ENCODE measurements at regions not wholly inside any gene's neighbourhood (a gene's known extent, or its start where the extent isn't known, plus 50 kb on each side); places are given as distances from the start of the nearest gene placed in this dataset.

- TF ChIP-seq, protein P1, sequence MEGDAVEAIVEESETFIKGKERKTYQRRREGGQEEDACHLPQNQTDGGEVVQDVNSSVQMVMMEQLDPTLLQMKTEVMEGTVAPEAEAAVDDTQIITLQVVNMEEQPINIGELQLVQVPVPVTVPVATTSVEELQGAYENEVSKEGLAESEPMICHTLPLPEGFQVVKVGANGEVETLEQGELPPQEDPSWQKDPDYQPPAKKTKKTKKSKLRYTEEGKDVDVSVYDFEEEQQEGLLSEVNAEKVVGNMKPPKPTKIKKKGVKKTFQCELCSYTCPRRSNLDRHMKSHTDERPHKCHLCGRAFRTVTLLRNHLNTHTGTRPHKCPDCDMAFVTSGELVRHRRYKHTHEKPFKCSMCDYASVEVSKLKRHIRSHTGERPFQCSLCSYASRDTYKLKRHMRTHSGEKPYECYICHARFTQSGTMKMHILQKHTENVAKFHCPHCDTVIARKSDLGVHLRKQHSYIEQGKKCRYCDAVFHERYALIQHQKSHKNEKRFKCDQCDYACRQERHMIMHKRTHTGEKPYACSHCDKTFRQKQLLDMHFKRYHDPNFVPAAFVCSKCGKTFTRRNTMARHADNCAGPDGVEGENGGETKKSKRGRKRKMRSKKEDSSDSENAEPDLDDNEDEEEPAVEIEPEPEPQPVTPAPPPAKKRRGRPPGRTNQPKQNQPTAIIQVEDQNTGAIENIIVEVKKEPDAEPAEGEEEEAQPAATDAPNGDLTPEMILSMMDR (IDR thresholded peaks at IDR 0.05): no peak
- no peak for TF ChIP-seq POLR2A (IDR thresholded peaks at IDR 0.05)
- TF ChIP-seq EP300 (IDR thresholded peaks at IDR 0.05): no peak
Observed at GRCh38 chr1:34396042-34396441, 219.3 kb downstream of the C1orf94 start.
